ENCODE measurements at regions not wholly inside any gene's neighbourhood (a gene's known extent, or its start where the extent isn't known, plus 50 kb on each side); places are given as distances from the start of the nearest gene placed in this dataset.

- TF ChIP-seq RAD51 (IDR thresholded peaks at IDR 0.05; ENCODE audit: borderline replicate concordance): no peak
- no peak for TF ChIP-seq SP4 (CRISPR knock-in tag; IDR thresholded peaks at IDR 0.05)
- no peak for TF ChIP-seq ZNF274 (CRISPR knock-in tag; IDR thresholded peaks at IDR 0.05)
- no peak for TF ChIP-seq ZNF777 (CRISPR knock-in tag; IDR thresholded peaks at IDR 0.05)
- TF ChIP-seq GABPA (IDR thresholded peaks at IDR 0.05; ENCODE audit: low read depth, low read length): no peak
- no peak for TF ChIP-seq GABPA (CRISPR knock-in tag; IDR thresholded peaks at IDR 0.05; ENCODE audit: low read depth)
- no peak for TF ChIP-seq CHD2 (IDR thresholded peaks at IDR 0.05; ENCODE audit: low read depth, low read length)
- no peak for TF ChIP-seq USF2 (IDR thresholded peaks at IDR 0.05; ENCODE audit: low read depth, low read length)
- no peak for TF ChIP-seq USF2 (CRISPR knock-in tag; IDR thresholded peaks at IDR 0.05; ENCODE audit: borderline replicate concordance)
Measured at GRCh38 chr10:20429742-20430141, 467.4 kb downstream of the NEBL start.

All from HepG2 (cell line).